H9 (cell line): ENCODE measurements at regions not wholly inside any gene's neighbourhood (a gene's known extent, or its start where the extent isn't known, plus 50 kb on each side); places are given as distances from the start of the nearest gene placed in this dataset.

ENCODE experiments used
- DNase-seq: peaks from one replicate; pipeline ENCODE4 v3.0.0-alpha.2; 2017
- H2AFZ ChIP-seq: one replicate; pipeline ENCODE4 v1.6.1; 2013; ENCODE audit warnings: mild to moderate bottlenecking, low read length, control low read depth, moderate library complexity
- H2AK5ac ChIP-seq: 2 replicates; pipeline ENCODE4 v1.6.1; 2013; ENCODE audit warnings: low read length, control low read depth, mixed read lengths; ENCODE audit not compliant: insufficient read length
- H2BK120ac ChIP-seq: one replicate; pipeline ENCODE4 v1.6.1; 2013; ENCODE audit warnings: low read depth, mild to moderate bottlenecking, low read length, control low read depth, inconsistent platforms; ENCODE audit not compliant: poor library complexity, severe bottlenecking
- H2BK12ac ChIP-seq: 2 replicates; pipeline ENCODE4 v1.6.1; 2013; ENCODE audit warnings: low read length, control low read depth, mixed read lengths, low read depth; ENCODE audit not compliant: insufficient read length
- H2BK15ac ChIP-seq: 2 replicates; pipeline ENCODE4 v1.6.1; 2013; ENCODE audit warnings: low read depth, low read length, control low read depth
- H2BK20ac ChIP-seq: one replicate; pipeline ENCODE4 v1.6.1; 2013; ENCODE audit warnings: low read depth, mild to moderate bottlenecking, low read length, control low read depth, inconsistent platforms; ENCODE audit not compliant: poor library complexity, severe bottlenecking
- H2BK5ac ChIP-seq: 2 replicates; pipeline ENCODE4 v1.6.1; 2013; ENCODE audit warnings: low read length, control low read depth, mixed read lengths; ENCODE audit not compliant: insufficient read length
- H3K14ac ChIP-seq: 2 replicates; pipeline ENCODE4 v1.6.1; 2013; ENCODE audit warnings: low read length, control low read depth; ENCODE audit not compliant: insufficient read depth
- H3K18ac ChIP-seq: 2 replicates; pipeline ENCODE4 v1.6.1; 2013; ENCODE audit warnings: low read depth, mild to moderate bottlenecking, mixed read lengths, low read length, control low read depth; ENCODE audit not compliant: insufficient read length
- H3K23ac ChIP-seq: 2 replicates; pipeline ENCODE4 v1.6.1; 2013; ENCODE audit warnings: low read length, control low read depth, mixed read lengths, low read depth; ENCODE audit not compliant: insufficient read length
- H3K23me2 ChIP-seq: 2 replicates; pipeline ENCODE4 v1.6.1; 2013; ENCODE audit warnings: low read depth, mild to moderate bottlenecking, mixed read lengths, low read length, control low read depth; ENCODE audit not compliant: insufficient read length, poor library complexity, severe bottlenecking
- H3K27ac ChIP-seq: 2 replicates; pipeline ENCODE4 v1.5.1; 2013; ENCODE audit warnings: low read length, control low read depth, mixed read lengths, low read depth; ENCODE audit not compliant: insufficient read length
- H3K27me3 ChIP-seq: 2 replicates; pipeline ENCODE4 v1.6.1; 2013; ENCODE audit warnings: low read length, control low read depth, inconsistent platforms; ENCODE audit not compliant: insufficient read depth
- H3K4ac ChIP-seq: 2 replicates; pipeline ENCODE4 v1.6.1; 2013; ENCODE audit warnings: low read depth, mild to moderate bottlenecking, control low read depth, inconsistent platforms, low read length, moderate library complexity
- H3K4me1 ChIP-seq: 2 replicates; pipeline ENCODE4 v1.6.1; 2013; ENCODE audit warnings: low read length, control low read depth, inconsistent platforms; ENCODE audit not compliant: insufficient read depth
- H3K4me2 ChIP-seq: 2 replicates; pipeline ENCODE4 v1.6.1; 2013; ENCODE audit warnings: low read length, control low read depth, mixed read lengths; ENCODE audit not compliant: insufficient read length, insufficient read depth
- H3K56ac ChIP-seq: 2 replicates; pipeline ENCODE4 v1.6.1; 2013; ENCODE audit warnings: low read depth, mild to moderate bottlenecking, mixed read lengths, low read length, control low read depth; ENCODE audit not compliant: insufficient read length
- H3K79me1 ChIP-seq: 2 replicates; pipeline ENCODE4 v1.6.1; 2013; ENCODE audit warnings: low read depth, mild to moderate bottlenecking, moderate library complexity, low read length, control low read depth, inconsistent platforms; ENCODE audit not compliant: insufficient read depth, poor library complexity, severe bottlenecking
- H3K79me2 ChIP-seq: 2 replicates; pipeline ENCODE4 v1.6.1; 2013; ENCODE audit warnings: low read length, control low read depth, inconsistent platforms; ENCODE audit not compliant: insufficient read depth
- H3K9ac ChIP-seq: 2 replicates; pipeline ENCODE4 v1.6.1; 2013; ENCODE audit warnings: low read length, control low read depth, mixed read lengths; ENCODE audit not compliant: insufficient read length; ENCODE audit errors: extremely low read depth
- H3K9me3 ChIP-seq: one replicate; pipeline ENCODE4 v1.6.1; 2013; ENCODE audit warnings: low read depth, low read length, inconsistent platforms; ENCODE audit not compliant: control insufficient read depth
- H3T11ph ChIP-seq: one replicate; pipeline ENCODE4 v1.6.1; 2013; ENCODE audit warnings: mild to moderate bottlenecking, low read length, control low read depth, inconsistent platforms
- H4K20me1 ChIP-seq: one replicate; pipeline ENCODE4 v1.6.1; 2013; ENCODE audit not compliant: control insufficient read depth, insufficient read length, insufficient read depth
- H4K5ac ChIP-seq: 2 replicates; pipeline ENCODE4 v1.6.1; 2013; ENCODE audit warnings: low read depth, mild to moderate bottlenecking, mixed read lengths, low read length, control low read depth; ENCODE audit not compliant: insufficient read length
- H4K8ac ChIP-seq: replicated peaks from 2 replicates; pipeline ENCODE4 v1.6.1; 2013; ENCODE audit warnings: low read length, control low read depth, mixed read lengths, low read depth; ENCODE audit not compliant: insufficient read length
- H4K91ac ChIP-seq: 2 replicates; pipeline ENCODE4 v1.6.1; 2013; ENCODE audit warnings: low read depth, mild to moderate bottlenecking, moderate library complexity, mixed read lengths, low read length, control low read depth; ENCODE audit not compliant: insufficient read length
- H3K27ac Mint-ChIP-seq, 3 experiments: 2 replicates in 2 of 3; 3 replicates in 1 of 3; pipeline ENCODE4 v1.8.0; 2020 to 2021; ENCODE audit warnings: mixed read lengths in 3 of 3, mild to moderate bottlenecking in 1 of 3, moderate library complexity in 1 of 3
- H3K27me3 Mint-ChIP-seq: 2 replicates; pipeline ENCODE4 v1.8.0; 2021; ENCODE audit warnings: low read depth, mild to moderate bottlenecking, moderate library complexity, mixed read lengths
- H3K36me3 Mint-ChIP-seq, 3 experiments: 2 replicates in 2 of 3; 3 replicates in 1 of 3; pipeline ENCODE4 v1.8.0; 2020 to 2021; ENCODE audit warnings: low read depth in 3 of 3, mixed read lengths in 3 of 3; ENCODE audit not compliant: insufficient read depth in 1 of 3
- H3K4me1 Mint-ChIP-seq, 2 experiments: 2 replicates each; pipeline ENCODE4 v1.8.0; 2020; ENCODE audit warnings: mixed read lengths in 2 of 2
- H3K4me3 Mint-ChIP-seq, 2 experiments: 2 replicates in 1 of 2; 3 replicates in 1 of 2; pipeline ENCODE4 v1.8.0; 2020 to 2021; ENCODE audit warnings: mild to moderate bottlenecking in 2 of 2, mixed read lengths in 2 of 2, moderate library complexity in 1 of 2
- H3K9me3 Mint-ChIP-seq, 2 experiments: 2 replicates in 1 of 2; 3 replicates in 1 of 2; pipeline ENCODE4 v1.8.0; 2020; ENCODE audit warnings: mild to moderate bottlenecking in 2 of 2, mixed read lengths in 2 of 2, moderate library complexity in 1 of 2
- WGBS: extraction: QIAGEN DNeasy Blood & Tissue Kit; methylation state at CpG from one replicate; pipeline ENCODE4 v1.1.7; 2013; ENCODE audit warnings: missing lambda C conversion rate, low lambda C conversion rate, mixed read lengths; ENCODE audit not compliant: insufficient read length; ENCODE audit errors: extremely low coverage; 5-methylcytosine and 5-hydroxymethylcytosine counted together
- TF ChIP-seq, protein P1 (sequence below): fragments of 200-600 bp; sonication (generic); conservative IDR thresholded peaks from 3 replicates; pipeline ENCODE4 v1.8.0; 2021; ENCODE audit warnings: antibody characterized with exemption, mild to moderate bottlenecking

DNA sequence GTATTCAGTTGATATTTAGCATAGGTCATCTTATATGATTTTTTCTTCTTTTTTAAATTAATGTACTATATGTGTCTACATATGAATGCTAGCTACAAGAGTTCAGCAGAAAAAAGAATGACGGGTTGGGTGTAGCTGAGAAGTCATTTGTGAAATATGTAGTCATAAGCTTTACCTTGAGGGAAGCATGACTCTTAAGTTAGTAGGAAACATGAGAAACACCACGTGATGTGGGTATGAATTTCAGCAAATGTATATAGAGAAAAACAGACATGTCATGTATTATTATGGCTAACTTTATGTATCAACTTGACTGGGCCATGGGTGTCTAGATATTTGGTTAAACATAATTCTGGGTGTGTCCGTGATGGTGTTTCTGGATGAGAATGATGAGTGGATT lies 125.0 kb downstream of the RAP2B start:
- WGBS = no CpG with 5 or more reads among the region's 3 CpGs
- Mint-ChIP-seq H3K9me3 (no peaks in the 10 kb centered on the region; a peak in 1 of 5 replicates), H3K36me3 (no peaks in the 10 kb centered on the region), H3K27me3 (no peaks in the 10 kb centered on the region), H3K4me1 (peaks cover 15 to 18% of the 10 kb centered on the region in 2 experiments), H3K27ac (no peak overlapping the region; a peak in 1 of 7 replicates), H3K4me3 (no peak overlapping the region)
- Histone ChIP-seq H3K14ac (no peak overlapping the region), H3K56ac (no peak overlapping the region), H4K5ac (no peak overlapping the region), H3K18ac (no peak overlapping the region), H4K8ac (no peak overlapping the region), H3K79me1 (no peaks in the 10 kb centered on the region), H3K4me2 (no peak overlapping the region), H3K27ac (no peak overlapping the region), H2BK12ac (no peak overlapping the region), H3K9ac (no peak overlapping the region), H2AK5ac (no peak overlapping the region), H2BK5ac (no peak overlapping the region), H2BK15ac (no peak overlapping the region), H3K4ac (no peak overlapping the region), H3K23ac (no peak overlapping the region), H3K27me3 (no peaks in the 10 kb centered on the region), H2BK20ac (no peak overlapping the region), H2AFZ (no peak overlapping the region), H3K23me2 (no peaks in the 10 kb centered on the region), H3K9me3 (no peaks in the 10 kb centered on the region), H3K4me1 (no peaks in the 10 kb centered on the region; the same call in 1 of the 2 replicates), H3T11ph (no peak overlapping the region), H2BK120ac (no peak overlapping the region), H4K91ac (no peak overlapping the region), H3K79me2 (no peaks in the 10 kb centered on the region), H4K20me1 (no peaks in the 10 kb centered on the region)
- DNase-seq = no peak
- TF ChIP-seq, protein P1, sequence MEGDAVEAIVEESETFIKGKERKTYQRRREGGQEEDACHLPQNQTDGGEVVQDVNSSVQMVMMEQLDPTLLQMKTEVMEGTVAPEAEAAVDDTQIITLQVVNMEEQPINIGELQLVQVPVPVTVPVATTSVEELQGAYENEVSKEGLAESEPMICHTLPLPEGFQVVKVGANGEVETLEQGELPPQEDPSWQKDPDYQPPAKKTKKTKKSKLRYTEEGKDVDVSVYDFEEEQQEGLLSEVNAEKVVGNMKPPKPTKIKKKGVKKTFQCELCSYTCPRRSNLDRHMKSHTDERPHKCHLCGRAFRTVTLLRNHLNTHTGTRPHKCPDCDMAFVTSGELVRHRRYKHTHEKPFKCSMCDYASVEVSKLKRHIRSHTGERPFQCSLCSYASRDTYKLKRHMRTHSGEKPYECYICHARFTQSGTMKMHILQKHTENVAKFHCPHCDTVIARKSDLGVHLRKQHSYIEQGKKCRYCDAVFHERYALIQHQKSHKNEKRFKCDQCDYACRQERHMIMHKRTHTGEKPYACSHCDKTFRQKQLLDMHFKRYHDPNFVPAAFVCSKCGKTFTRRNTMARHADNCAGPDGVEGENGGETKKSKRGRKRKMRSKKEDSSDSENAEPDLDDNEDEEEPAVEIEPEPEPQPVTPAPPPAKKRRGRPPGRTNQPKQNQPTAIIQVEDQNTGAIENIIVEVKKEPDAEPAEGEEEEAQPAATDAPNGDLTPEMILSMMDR = no peak
